ENCODE measurements at regions not wholly inside any gene's neighbourhood (a gene's known extent, or its start where the extent isn't known, plus 50 kb on each side); places are given as distances from the start of the nearest gene placed in this dataset.

GRCh38 chr15:92565351-92566125 is 90.0 kb downstream of the FAM174B start:
- Histone ChIP-seq H3F3A (ENCODE audit: insufficient read depth, low read depth) (no peaks in the 10 kb centered on the region), H3K9me3 (ENCODE audit: insufficient read depth, low read depth) (no peaks in the 10 kb centered on the region), H3K36me3 (ENCODE audit: low read depth) (no peaks in the 10 kb centered on the region), H4K20me1 (ENCODE audit: insufficient read depth) (no peaks in the 10 kb centered on the region), H3K27ac (no peak overlapping the region), H3K4me1 (replicated peaks; ENCODE audit: insufficient read depth) (no peaks in the 10 kb centered on the region), H3K9me2 (ENCODE audit: insufficient read depth) (no peaks in the 10 kb centered on the region), H3K79me2 (ENCODE audit: low read depth) (no peaks in the 10 kb centered on the region), H3K4me2 (no peak overlapping the region), H3K4me3 (no peak overlapping the region), H2AFZ (no peak overlapping the region), H3K27me3 (ENCODE audit: insufficient read depth, low read depth) (peaks cover 6% of the 10 kb centered on the region; the same call in 1 of the 2 replicates)
- DNase-seq, result no peak
- BruUV-seq (replicated peaks), result no TSS peak
- intact Hi-C loops (cut with micrococcal nuclease; ENCODE audit: unreplicated experiment), result no loop called here
- POLR2A ChIA-PET (ENCODE audit: unreplicated experiment), result interaction anchor here (0.7 kb wide), 1 partner anchor 71 kb away, joined by 6 read pairs; no protein-coding TSS in a partner anchor
- TF ChIP-seq CTCF (conservative IDR thresholded peaks at IDR 0.05) (no peak), EZH2 (IDR thresholded peaks at IDR 0.05; ENCODE audit: low read depth) (no peak)
- CTCF ChIA-PET, result no interaction called here

GRCh38 chr15:92561754-92562153 is 93.8 kb downstream of the FAM174B start:
- Histone ChIP-seq H2AFZ (no peak overlapping the region), H3K4me2 (no peak overlapping the region), H3K9me3 (ENCODE audit: insufficient read depth, low read depth) (no peaks in the 10 kb centered on the region), H3K4me1 (replicated peaks; ENCODE audit: insufficient read depth) (no peaks in the 10 kb centered on the region), H4K20me1 (ENCODE audit: insufficient read depth) (no peaks in the 10 kb centered on the region), H3K27me3 (ENCODE audit: insufficient read depth, low read depth) (no peaks in the 10 kb centered on the region), H3K79me2 (ENCODE audit: low read depth) (no peaks in the 10 kb centered on the region), H3K4me3 (no peak overlapping the region), H3K36me3 (ENCODE audit: low read depth) (no peaks in the 10 kb centered on the region), H3K9me2 (ENCODE audit: insufficient read depth) (no peaks in the 10 kb centered on the region; the same call in 1 of the 2 replicates), H3F3A (ENCODE audit: insufficient read depth, low read depth) (no peaks in the 10 kb centered on the region), H3K27ac (no peak overlapping the region)
- TF ChIP-seq EZH2 (IDR thresholded peaks at IDR 0.05; ENCODE audit: low read depth), result no peak
- no peak for TF ChIP-seq CTCF (conservative IDR thresholded peaks at IDR 0.05)
- ChIA-PET POLR2A (ENCODE audit: unreplicated experiment) (no interaction called here), CTCF (no interaction called here)
- BruUV-seq (replicated peaks), result no TSS peak
- intact Hi-C loops (cut with micrococcal nuclease; ENCODE audit: unreplicated experiment), result no loop called here
- DNase-seq, result no peak

- no peak for DNase-seq
- Histone ChIP-seq H3K4me3 (no peak overlapping the region), H3F3A (ENCODE audit: insufficient read depth, low read depth) (no peaks in the 10 kb centered on the region), H3K36me3 (ENCODE audit: low read depth) (no peaks in the 10 kb centered on the region), H3K27ac (no peak overlapping the region), H3K4me2 (no peak overlapping the region), H3K9me3 (ENCODE audit: insufficient read depth, low read depth) (no peaks in the 10 kb centered on the region), H3K79me2 (ENCODE audit: low read depth) (no peaks in the 10 kb centered on the region), H4K20me1 (ENCODE audit: insufficient read depth) (no peaks in the 10 kb centered on the region), H2AFZ (no peak overlapping the region), H3K9me2 (ENCODE audit: insufficient read depth) (peaks cover 9% of the 10 kb centered on the region; the same call in 1 of the 2 replicates), H3K27me3 (ENCODE audit: insufficient read depth, low read depth) (no peaks in the 10 kb centered on the region), H3K4me1 (replicated peaks; ENCODE audit: insufficient read depth) (no peaks in the 10 kb centered on the region)
- BruUV-seq (replicated peaks), result no TSS peak
- no peak for TF ChIP-seq EZH2 (IDR thresholded peaks at IDR 0.05; ENCODE audit: low read depth)
- no peak for TF ChIP-seq CTCF (conservative IDR thresholded peaks at IDR 0.05)
- POLR2A ChIA-PET (ENCODE audit: unreplicated experiment), result no interaction called here
- CTCF ChIA-PET, result no interaction called here
- intact Hi-C loops (cut with micrococcal nuclease; ENCODE audit: unreplicated experiment), result no loop called here
Observed at GRCh38 chr15:92553317-92553716, 102.3 kb downstream of the FAM174B start.

Measured in PC-9 (cell line).